NB4 (cell line): ENCODE measurements at regions not wholly inside any gene's neighbourhood (a gene's known extent, or its start where the extent isn't known, plus 50 kb on each side); places are given as distances from the start of the nearest gene placed in this dataset.

ENCODE experiments used
- DNase-seq: peaks from one replicate; pipeline ENCODE4 v3.0.0; 2010; ENCODE audit warnings: low read depth
- H3K4me3 ChIP-seq: one replicate; pipeline ENCODE4 v1.5.1; 2011; ENCODE audit warnings: mild to moderate bottlenecking, low read depth, low read length, moderate library complexity
- MYC ChIP-seq: IDR thresholded peaks from 2 replicates; pipeline ENCODE4 v1.6.1; 2011; ENCODE audit warnings: low read depth, low read length
- POLR2A ChIP-seq: IDR thresholded peaks from 2 replicates; pipeline ENCODE4 v1.6.1; 2011; ENCODE audit warnings: mild to moderate bottlenecking; ENCODE audit not compliant: insufficient read length; ENCODE audit errors: extremely low read depth
- TF ChIP-seq, protein P1 (sequence below): IDR thresholded peaks from one replicate; pipeline ENCODE4 v1.5.1; 2012; ENCODE audit warnings: low read depth, low read length
- TF ChIP-seq, protein P2 (sequence below): IDR thresholded peaks from 2 replicates; pipeline ENCODE4 v1.6.1; 2011; ENCODE audit warnings: low read depth, low read length

DNA sequence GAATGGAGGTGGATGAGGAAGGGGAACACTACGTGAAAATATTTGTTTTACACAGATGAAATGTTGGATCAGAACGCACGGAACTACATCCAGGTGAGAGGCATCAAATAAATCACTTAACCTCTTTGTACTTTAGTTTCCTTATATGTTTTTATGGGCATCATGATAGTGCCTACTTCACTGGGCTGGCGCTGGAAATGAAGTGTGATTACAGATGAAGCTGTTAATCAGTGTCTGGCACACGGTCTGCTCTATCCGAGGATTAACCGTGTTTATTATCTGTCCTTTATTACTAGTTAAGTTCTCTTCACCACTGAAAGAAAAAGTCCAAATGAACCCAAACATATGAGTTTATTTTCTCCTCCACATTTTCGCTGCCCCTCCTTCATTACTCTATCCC lies 96.0 kb upstream of the TRABD2B start:
- no peak overlapping the region for H3K4me3 ChIP-seq
- TF ChIP-seq MYC: no peak
- TF ChIP-seq, protein P1, sequence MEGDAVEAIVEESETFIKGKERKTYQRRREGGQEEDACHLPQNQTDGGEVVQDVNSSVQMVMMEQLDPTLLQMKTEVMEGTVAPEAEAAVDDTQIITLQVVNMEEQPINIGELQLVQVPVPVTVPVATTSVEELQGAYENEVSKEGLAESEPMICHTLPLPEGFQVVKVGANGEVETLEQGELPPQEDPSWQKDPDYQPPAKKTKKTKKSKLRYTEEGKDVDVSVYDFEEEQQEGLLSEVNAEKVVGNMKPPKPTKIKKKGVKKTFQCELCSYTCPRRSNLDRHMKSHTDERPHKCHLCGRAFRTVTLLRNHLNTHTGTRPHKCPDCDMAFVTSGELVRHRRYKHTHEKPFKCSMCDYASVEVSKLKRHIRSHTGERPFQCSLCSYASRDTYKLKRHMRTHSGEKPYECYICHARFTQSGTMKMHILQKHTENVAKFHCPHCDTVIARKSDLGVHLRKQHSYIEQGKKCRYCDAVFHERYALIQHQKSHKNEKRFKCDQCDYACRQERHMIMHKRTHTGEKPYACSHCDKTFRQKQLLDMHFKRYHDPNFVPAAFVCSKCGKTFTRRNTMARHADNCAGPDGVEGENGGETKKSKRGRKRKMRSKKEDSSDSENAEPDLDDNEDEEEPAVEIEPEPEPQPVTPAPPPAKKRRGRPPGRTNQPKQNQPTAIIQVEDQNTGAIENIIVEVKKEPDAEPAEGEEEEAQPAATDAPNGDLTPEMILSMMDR: no peak
- TF ChIP-seq POLR2A: no peak
- TF ChIP-seq, protein P2, sequence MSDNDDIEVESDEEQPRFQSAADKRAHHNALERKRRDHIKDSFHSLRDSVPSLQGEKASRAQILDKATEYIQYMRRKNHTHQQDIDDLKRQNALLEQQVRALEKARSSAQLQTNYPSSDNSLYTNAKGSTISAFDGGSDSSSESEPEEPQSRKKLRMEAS: no peak
- no peak for DNase-seq

DNA sequence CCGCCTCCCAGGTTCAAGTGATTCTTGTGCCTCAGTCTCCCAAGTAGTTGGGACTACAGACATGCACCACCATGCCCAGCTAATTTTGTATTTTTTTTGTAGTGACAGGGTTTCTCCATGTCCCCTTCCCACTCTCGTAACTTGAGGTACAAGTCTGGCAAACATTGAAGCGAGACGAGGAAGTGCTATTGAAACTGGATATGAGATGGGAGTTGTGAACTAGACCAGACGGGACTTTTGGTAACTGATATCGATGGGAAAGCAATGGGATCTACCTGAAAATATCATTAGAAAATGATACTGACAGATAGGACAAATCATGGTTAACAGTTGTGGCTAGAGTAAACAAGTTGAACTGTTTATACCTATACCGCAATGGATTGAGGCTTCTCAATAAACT lies 95.2 kb upstream of the TRABD2B start:
- no peak for DNase-seq
- H3K4me3 ChIP-seq: no peak overlapping the region
- TF ChIP-seq POLR2A (no peak), MYC (no peak)
- TF ChIP-seq, protein P2: no peak

DNA sequence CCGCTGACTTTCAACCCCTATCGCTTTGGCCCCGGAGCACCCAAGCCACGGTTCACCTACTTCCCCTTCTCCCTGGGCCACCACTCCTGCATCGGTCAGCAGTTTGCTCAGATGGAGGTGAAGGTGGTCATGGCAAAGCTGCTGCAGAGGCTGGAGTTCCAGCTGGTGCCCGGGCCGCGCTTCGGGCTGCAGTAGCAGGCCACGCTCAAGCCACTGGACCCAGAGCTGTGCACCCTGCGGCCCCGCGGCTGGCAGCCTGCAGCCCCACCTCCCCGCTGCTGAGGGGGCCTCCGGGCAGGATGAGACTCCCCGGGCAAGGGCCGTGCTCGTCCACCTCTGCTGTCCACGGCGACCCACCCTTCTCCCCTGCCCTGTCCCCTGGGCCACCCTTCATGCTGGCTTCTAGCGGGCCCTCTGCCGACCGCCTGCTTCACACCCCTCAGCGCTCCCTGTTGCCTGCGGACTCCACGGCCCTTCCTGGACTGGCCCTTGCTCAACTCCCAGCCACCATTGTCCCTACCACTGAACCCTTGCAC lies 92.2 kb upstream of the TRABD2B start:
- TF ChIP-seq MYC (no peak), POLR2A (no peak)
- TF ChIP-seq, protein P1: no peak
- TF ChIP-seq, protein P2: no peak
- H3K4me3 ChIP-seq: no peak overlapping the region
- DNase-seq: no peak

DNA sequence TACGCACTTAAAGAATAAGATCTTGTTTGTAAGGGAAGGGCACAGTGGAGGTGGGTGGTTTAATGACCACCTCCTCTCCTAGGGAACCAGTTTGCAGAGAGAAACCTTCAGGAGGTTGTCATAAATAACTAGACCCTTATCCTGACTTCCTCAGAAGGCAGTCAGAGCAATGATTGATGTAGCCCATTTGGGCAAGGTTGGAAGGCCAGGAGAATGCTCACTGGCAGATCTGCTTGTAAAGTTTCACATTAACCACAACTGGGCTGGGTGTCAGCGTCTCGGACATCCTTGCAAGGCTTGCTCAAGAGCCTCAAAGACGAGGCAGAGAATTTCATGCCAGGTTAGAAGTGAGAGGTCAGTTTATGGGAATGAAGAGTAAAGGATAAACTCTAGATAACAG lies 87.6 kb upstream of the TRABD2B start:
- TF ChIP-seq POLR2A (no peak), MYC (no peak)
- TF ChIP-seq, protein P1: no peak
- TF ChIP-seq, protein P2: no peak
- DNase-seq: no peak
- no peak overlapping the region for H3K4me3 ChIP-seq

DNA sequence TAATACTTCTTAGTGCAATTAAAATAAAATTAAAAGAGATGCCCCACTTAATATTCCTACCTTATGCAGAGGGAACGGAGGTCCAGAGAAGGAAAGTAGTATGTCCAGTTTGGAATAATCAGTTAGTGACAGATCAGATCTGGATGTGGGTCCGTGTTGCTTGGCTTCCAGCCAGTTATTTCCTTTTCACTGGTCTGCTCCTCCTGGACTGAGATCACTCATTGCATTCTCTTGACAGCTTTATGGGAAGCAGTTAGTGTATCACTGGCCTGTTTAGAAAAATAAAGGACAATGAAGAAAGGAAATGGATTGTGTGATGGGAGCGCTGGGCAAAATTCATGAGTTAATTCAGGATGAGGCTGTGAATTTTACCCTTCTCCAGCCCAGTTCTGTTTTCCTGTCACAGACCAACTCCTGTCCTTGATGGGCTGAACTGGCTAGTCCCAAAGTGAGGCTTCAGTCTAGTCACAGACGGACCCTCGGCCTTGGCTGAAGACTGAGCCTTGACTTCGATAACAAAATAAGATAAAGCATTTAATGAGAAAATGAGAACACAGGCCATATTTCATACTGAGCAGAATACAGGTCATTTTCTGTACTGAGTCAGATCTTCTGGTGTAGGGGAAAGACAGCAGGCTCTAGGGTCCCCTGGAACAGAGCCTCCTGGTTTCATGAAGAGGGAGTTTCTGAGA lies 85.2 kb upstream of the TRABD2B start:
- no peak for TF ChIP-seq MYC
- TF ChIP-seq, protein P1: no peak
- TF ChIP-seq, protein P2: no peak
- TF ChIP-seq POLR2A: no peak
- no peak overlapping the region for H3K4me3 ChIP-seq
- DNase-seq: no peak

DNA sequence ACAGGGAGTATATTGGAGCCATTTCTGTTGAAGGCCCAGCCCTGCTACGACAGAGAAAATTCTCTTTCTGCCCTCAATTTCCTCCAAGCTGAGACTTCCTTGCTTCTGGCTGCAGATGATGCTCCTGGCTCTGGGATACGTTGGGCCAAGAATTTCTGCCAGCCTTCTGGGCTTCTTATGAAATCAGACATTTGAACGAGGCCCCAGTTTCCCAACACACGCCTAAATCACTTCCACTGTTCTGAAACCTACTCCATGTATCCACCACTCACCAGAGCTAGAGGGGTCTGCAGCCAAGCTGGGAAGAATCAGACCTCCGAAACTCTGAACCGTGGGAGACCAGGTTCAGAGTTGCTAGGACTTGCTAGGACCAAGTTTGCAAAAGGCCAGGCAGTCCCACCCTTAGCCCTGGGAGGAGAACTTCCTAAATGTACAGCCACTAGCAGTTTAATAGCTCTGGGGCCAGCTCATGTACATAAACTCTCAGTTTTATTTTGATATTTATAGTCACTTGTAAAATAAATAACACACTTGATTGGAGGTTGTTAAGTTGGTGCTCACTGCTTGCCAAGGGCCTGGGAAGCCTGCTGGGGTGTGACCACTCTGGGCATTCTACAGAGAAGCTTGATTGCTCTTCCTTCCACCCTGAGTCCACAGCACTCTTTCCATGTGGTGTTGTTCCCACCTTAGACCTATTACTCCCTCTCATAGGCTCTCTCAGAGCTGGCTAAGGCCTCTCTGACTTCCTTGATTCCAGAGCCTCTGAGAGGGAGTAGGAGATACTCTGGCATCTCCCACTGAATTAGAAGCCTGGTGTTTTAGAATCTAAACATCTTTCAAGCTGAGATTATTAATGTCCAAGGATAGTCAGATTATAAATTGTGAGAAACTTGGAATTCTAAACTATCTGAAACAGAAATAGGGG lies 83.4 kb upstream of the TRABD2B start:
- TF ChIP-seq, protein P1: no peak
- TF ChIP-seq, protein P2: no peak
- TF ChIP-seq POLR2A: no peak
- no peak for TF ChIP-seq MYC
- H3K4me3 ChIP-seq: no peak overlapping the region
- DNase-seq: no peak
